Neural crest cell (in vitro differentiated cells): ENCODE measurements at regions not wholly inside any gene's neighbourhood (a gene's known extent, or its start where the extent isn't known, plus 50 kb on each side); places are given as distances from the start of the nearest gene placed in this dataset.

Experiments used
- DNase-seq: peaks from one replicate; pipeline ENCODE4 v3.0.0; 2021; ENCODE audit warnings: low read depth, mixed read lengths, low spot score
- H3K27ac Mint-ChIP-seq: one replicate; pipeline ENCODE4 v1.8.0; 2021; ENCODE audit warnings: mild to moderate bottlenecking, mixed read lengths; ENCODE audit not compliant: unreplicated experiment
- H3K27me3 Mint-ChIP-seq: 2 replicates; pipeline ENCODE4 v1.8.0; 2021; ENCODE audit warnings: low read depth, mild to moderate bottlenecking, mixed read lengths
- H3K36me3 Mint-ChIP-seq: 2 replicates; pipeline ENCODE4 v1.8.0; 2021; ENCODE audit warnings: low read depth, mild to moderate bottlenecking, mixed read lengths
- H3K4me1 Mint-ChIP-seq: 2 replicates; pipeline ENCODE4 v1.8.0; 2021; ENCODE audit warnings: mixed read lengths
- H3K4me3 Mint-ChIP-seq: one replicate; pipeline ENCODE4 v1.8.0; 2021; ENCODE audit warnings: mild to moderate bottlenecking, mixed read lengths
- H3K9me3 Mint-ChIP-seq: 2 replicates; pipeline ENCODE4 v1.8.0; 2021; ENCODE audit warnings: mixed read lengths
- CTCF ChIP-seq: fragments of 200-600 bp; sonication (generic); conservative IDR thresholded peaks from 2 replicates; pipeline ENCODE4 v1.5.0; 2021; ENCODE audit warnings: antibody characterized with exemption, mild to moderate bottlenecking
- microRNA-seq: library from miRNA; unstranded; fragments of <30 nt; microRNA quantifications from one replicate; pipeline ENCODE4, GENCODE V29; 2020

GRCh38 chr7:26100406-26101339 lies 51.3 kb upstream of the NFE2L3 start:
- DNase-seq: peak; percentile 8

GRCh38 chr7:26101361-26102151 lies 50.4 kb upstream of the NFE2L3 start:
- peaks cover 30% of the 10 kb centered on the region for H3K4me1 Mint-ChIP-seq
- no peaks in the 10 kb centered on the region for H3K27me3 Mint-ChIP-seq
- peak overlapping the region; percentile 84 for H3K4me3 Mint-ChIP-seq
- H3K36me3 Mint-ChIP-seq: no peaks in the 10 kb centered on the region
- H3K27ac Mint-ChIP-seq: peak overlapping the region; percentile 98
- no peaks in the 10 kb centered on the region for H3K9me3 Mint-ChIP-seq
- DNase-seq: peak; percentile 16
- TF ChIP-seq CTCF: no peak

More at GRCh38 chr7:26100406-26101339, 51.3 kb upstream of the NFE2L3 start:
- no peaks in the 10 kb centered on the region for H3K9me3 Mint-ChIP-seq
- H3K27ac Mint-ChIP-seq: peak overlapping the region; percentile 51
- peaks cover 37% of the 10 kb centered on the region for H3K4me1 Mint-ChIP-seq
- peak overlapping the region; percentile 84 for H3K4me3 Mint-ChIP-seq
- no peaks in the 10 kb centered on the region for H3K36me3 Mint-ChIP-seq
- H3K27me3 Mint-ChIP-seq: no peaks in the 10 kb centered on the region
- TF ChIP-seq CTCF: no peak

GRCh38 chr7:26102176-26102575 lies 49.8 kb upstream of the NFE2L3 start:
- Mint-ChIP-seq H3K4me3 (peak overlapping the region; percentile 84), H3K36me3 (peaks cover 2% of the 10 kb centered on the region), H3K9me3 (no peaks in the 10 kb centered on the region), H3K27me3 (no peaks in the 10 kb centered on the region), H3K27ac (peak overlapping the region; percentile 12), H3K4me1 (peaks cover 29% of the 10 kb centered on the region)
- no peak for DNase-seq
- no peak for TF ChIP-seq CTCF

Small RNAs in the stretch of these regions (microRNA-seq; reads per million reads assigned to microRNA genes)
- gene MIR148A: 723 reads per million, percentile 77 among the genes with 10 or more reads in this experiment
